ELR (cell line): ENCODE measurements at regions not wholly inside any gene's neighbourhood (a gene's known extent, or its start where the extent isn't known, plus 50 kb on each side); places are given as distances from the start of the nearest gene placed in this dataset.
A peak's percentile ranks its signal among the peaks of the same experiment; 100 is the strongest.

Experiments used
- DNase-seq: peaks from one replicate; pipeline ENCODE4 v3.0.0-alpha.2; 2015; ENCODE audit warnings: low read depth

GRCh38 chr7:22624781-22625180, 102.2 kb upstream of the IL6 start:
- no peak for DNase-seq

- no peak for DNase-seq
Observed at GRCh38 chr7:22622116-22622785, 104.7 kb upstream of the IL6 start.

- DNase-seq = no peak
Observed at GRCh38 chr7:22618528-22618927, 108.5 kb upstream of the IL6 start.

- no peak for DNase-seq
Observed at GRCh38 chr7:22617166-22617565, 109.8 kb upstream of the IL6 start.

GRCh38 chr7:22613496-22613895, 113.5 kb upstream of the IL6 start:
- DNase-seq = no peak

- no peak for DNase-seq
Observed at GRCh38 chr7:22612776-22613175, 112.8 kb upstream of the STEAP1B start.

- DNase-seq = no peak
Observed at GRCh38 chr7:22611758-22612079, 111.7 kb upstream of the STEAP1B start.

GRCh38 chr7:22610951-22611757, 111.2 kb upstream of the STEAP1B start:
- peak; percentile 33 for DNase-seq

GRCh38 chr7:22610263-22610662, 110.3 kb upstream of the STEAP1B start:
- DNase-seq = peak; percentile 38

- peak; percentile 52 for DNase-seq
Observed at GRCh38 chr7:22607180-22607579, 107.2 kb upstream of the STEAP1B start.

GRCh38 chr7:22604246-22604645, 104.3 kb upstream of the STEAP1B start:
- peak; percentile 30 for DNase-seq

GRCh38 chr7:22601812-22602565, 102.0 kb upstream of the STEAP1B start:
- DNase-seq = peak; percentile 58

GRCh38 chr7:22601408-22601807, 101.4 kb upstream of the STEAP1B start:
- peak; percentile 45 for DNase-seq

- DNase-seq = no peak
Observed at GRCh38 chr7:22601003-22601402, 101.0 kb upstream of the STEAP1B start.

GRCh38 chr7:22598318-22598920, 98.4 kb upstream of the STEAP1B start:
- DNase-seq = no peak

- DNase-seq = peak; percentile 96
Observed at GRCh38 chr7:22597844-22598243, 97.9 kb upstream of the STEAP1B start.

- no peak for DNase-seq
Observed at GRCh38 chr7:22596763-22597400, 96.9 kb upstream of the STEAP1B start.

GRCh38 chr7:22594020-22594419, 94.0 kb upstream of the STEAP1B start:
- DNase-seq = no peak

- DNase-seq = peak; percentile 69
Observed at GRCh38 chr7:22591271-22591670, 91.3 kb upstream of the STEAP1B start.

GRCh38 chr7:22589641-22590201, 89.7 kb upstream of the STEAP1B start:
- DNase-seq = peak; percentile 10

GRCh38 chr7:22588351-22588750, 88.4 kb upstream of the STEAP1B start:
- DNase-seq = no peak

GRCh38 chr7:22587322-22587721, 87.3 kb upstream of the STEAP1B start:
- DNase-seq = peak; percentile 17
